Small intestine (tissue), 7 donors: ENCODE measurements at regions not wholly inside any gene's neighbourhood (a gene's known extent, or its start where the extent isn't known, plus 50 kb on each side); places are given as distances from the start of the nearest gene placed in this dataset.

Source experiments
- DNase-seq, 2 donors: peaks; one replicate each; pipeline versions ENCODE4 v3.0.0 to v3.0.0-alpha.2; 2013
- FAIRE-seq: peaks from 2 replicates; lab custom pipeline; 2012; peaks lifted over from hg19 to GRCh38; lab: Jason Lieb, UNC
- H3K27ac ChIP-seq, 3 donors: one replicate each; pipeline ENCODE4 v1.5.1; 2013; ENCODE audit warnings: low read length in 2 of 3, mild to moderate bottlenecking in 2 of 3, control low read depth in 1 of 3, inconsistent platforms in 1 of 3, low read depth in 1 of 3, moderate library complexity in 1 of 3
- H3K27me3 ChIP-seq, 3 donors: one replicate each; pipeline ENCODE4 v1.6.1; 2013; ENCODE audit warnings: low read length in 3 of 3, inconsistent platforms in 1 of 3; ENCODE audit not compliant: control insufficient read depth in 3 of 3, insufficient read depth in 3 of 3
- H3K36me3 ChIP-seq, 3 donors: one replicate each; pipeline ENCODE4 v1.6.1; 2013; ENCODE audit warnings: low read length in 3 of 3, inconsistent platforms in 1 of 3, low read depth in 1 of 3, mild to moderate bottlenecking in 1 of 3, moderate library complexity in 1 of 3; ENCODE audit not compliant: control insufficient read depth in 3 of 3, insufficient read depth in 2 of 3
- H3K4me1 ChIP-seq, 3 donors: one replicate each; pipeline ENCODE4 v1.6.1; 2013; ENCODE audit warnings: low read length in 2 of 3, inconsistent platforms in 1 of 3, low read depth in 1 of 3, mild to moderate bottlenecking in 1 of 3, moderate library complexity in 1 of 3; ENCODE audit not compliant: control insufficient read depth in 3 of 3, insufficient read depth in 2 of 3
- H3K4me3 ChIP-seq, 3 donors: one replicate each; pipeline ENCODE4 v1.5.1; 2013; ENCODE audit warnings: low read length in 3 of 3, control low read depth in 1 of 3, inconsistent platforms in 1 of 3, low read depth in 1 of 3, mild to moderate bottlenecking in 1 of 3, moderate library complexity in 1 of 3
- H3K9me3 ChIP-seq, 2 donors: one replicate each; pipeline ENCODE4 v1.6.1; 2013; ENCODE audit warnings: low read depth in 1 of 2, low read length in 1 of 2; ENCODE audit not compliant: control insufficient read depth in 2 of 2, insufficient read depth in 1 of 2
- WGBS, 3 donors: extraction: QIAGEN DNeasy Blood & Tissue Kit; methylation state at CpG; one replicate each; pipeline ENCODE4 v1.1.7; 2013; 5-methylcytosine and 5-hydroxymethylcytosine counted together
- donor health status: healthy with polysubstance abuse.
- donor health status: control.
- donor health status: control.
- donor health status: Bipolar disorder and iron deficiency.
- donor health status: healthy.

GRCh38 chr10:108638225-108638624, 1285.1 kb downstream of the XPNPEP1 start:
- no peaks in the 10 kb centered on the region for H3K36me3 ChIP-seq
- FAIRE-seq: no peak
- 80 to 83% (median 81%) methylated on average over 3 of the region's 3 CpGs for WGBS, 3 donors
- no peak overlapping the region for H3K27ac ChIP-seq
- no peaks in the 10 kb centered on the region for H3K27me3 ChIP-seq
- H3K9me3 ChIP-seq: no peaks in the 10 kb centered on the region
- H3K4me3 ChIP-seq: no peak overlapping the region
- H3K4me1 ChIP-seq: no peaks in the 10 kb centered on the region
- no peak for DNase-seq

- Histone ChIP-seq H3K4me1 (no peaks in the 10 kb centered on the region), H3K4me3 (no peak overlapping the region), H3K9me3 (no peaks in the 10 kb centered on the region), H3K36me3 (no peaks in the 10 kb centered on the region), H3K27ac (no peak overlapping the region), H3K27me3 (no peaks in the 10 kb centered on the region)
- 57 to 62% (median 61%) methylated on average over 2 of the region's 2 CpGs for WGBS, 3 donors
- DNase-seq (no peak), FAIRE-seq (no peak)
These were observed 1290.3 kb downstream of the XPNPEP1 start for GRCh38 chr10:108633046-108633445.

GRCh38 chr10:108632144-108632543, 1291.2 kb downstream of the XPNPEP1 start:
- H3K27me3 ChIP-seq: no peaks in the 10 kb centered on the region
- no peak for DNase-seq
- no peak overlapping the region for H3K27ac ChIP-seq
- H3K4me3 ChIP-seq: no peak overlapping the region
- no peaks in the 10 kb centered on the region for H3K9me3 ChIP-seq
- no peaks in the 10 kb centered on the region for H3K4me1 ChIP-seq
- FAIRE-seq: no peak
- WGBS, 3 donors: 35 to 51% (median 39%) methylated on average over 1 of the region's 1 CpG
- no peaks in the 10 kb centered on the region for H3K36me3 ChIP-seq

- FAIRE-seq (no peak), DNase-seq (no peak)
- Histone ChIP-seq H3K9me3 (no peaks in the 10 kb centered on the region), H3K4me3 (no peak overlapping the region), H3K4me1 (no peaks in the 10 kb centered on the region), H3K27me3 (no peaks in the 10 kb centered on the region), H3K27ac (no peak overlapping the region), H3K36me3 (no peaks in the 10 kb centered on the region)
- WGBS, 3 donors: 65 to 79% (median 73%) methylated on average over 2 of the region's 2 CpGs
These were observed 1292.0 kb downstream of the XPNPEP1 start for GRCh38 chr10:108631332-108631731.

- Histone ChIP-seq H3K27me3 (no peaks in the 10 kb centered on the region), H3K27ac (no peak overlapping the region), H3K4me3 (no peak overlapping the region), H3K36me3 (no peaks in the 10 kb centered on the region), H3K4me1 (no peaks in the 10 kb centered on the region), H3K9me3 (no peaks in the 10 kb centered on the region)
- WGBS, 3 donors: 28 to 47% (median 45%) methylated on average over 3 of the region's 3 CpGs
- FAIRE-seq (no peak), DNase-seq (no peak)
These were observed 1293.5 kb downstream of the XPNPEP1 start for GRCh38 chr10:108629834-108630233.

- Histone ChIP-seq H3K36me3 (no peaks in the 10 kb centered on the region), H3K4me3 (no peak overlapping the region), H3K4me1 (no peaks in the 10 kb centered on the region), H3K27ac (no peak overlapping the region), H3K9me3 (no peaks in the 10 kb centered on the region), H3K27me3 (no peaks in the 10 kb centered on the region)
- FAIRE-seq (no peak), DNase-seq (no peak)
- 67 to 76% (median 74%) methylated on average over 1 of the region's 1 CpG for WGBS, 3 donors
These were observed 1299.3 kb downstream of the XPNPEP1 start for GRCh38 chr10:108624052-108624451.

GRCh38 chr10:108620821-108621534, 1302.3 kb downstream of the XPNPEP1 start:
- no peak overlapping the region for H3K4me3 ChIP-seq
- no peaks in the 10 kb centered on the region for H3K4me1 ChIP-seq
- FAIRE-seq (no peak), DNase-seq (no peak)
- 38 to 59% (median 39%) methylated on average over 1 of the region's 1 CpG for WGBS, 3 donors
- no peaks in the 10 kb centered on the region for H3K36me3 ChIP-seq
- H3K9me3 ChIP-seq: no peaks in the 10 kb centered on the region
- no peak overlapping the region for H3K27ac ChIP-seq
- no peaks in the 10 kb centered on the region for H3K27me3 ChIP-seq

- no peaks in the 10 kb centered on the region for H3K27me3 ChIP-seq
- FAIRE-seq: no peak
These were observed 1306.6 kb downstream of the XPNPEP1 start for GRCh38 chr10:108616559-108617285.

More at GRCh38 chr10:108616559-108617285, 1306.6 kb downstream of the XPNPEP1 start:
- H3K27ac ChIP-seq: no peak overlapping the region
- no peaks in the 10 kb centered on the region for H3K9me3 ChIP-seq
- WGBS, 3 donors: 60 to 76% (median 66%) methylated on average over 6 of the region's 6 CpGs
- H3K36me3 ChIP-seq: no peaks in the 10 kb centered on the region
- DNase-seq: no peak
- no peaks in the 10 kb centered on the region for H3K4me1 ChIP-seq
- no peak overlapping the region for H3K4me3 ChIP-seq
